ENCODE measurements at regions not wholly inside any gene's neighbourhood (a gene's known extent, or its start where the extent isn't known, plus 50 kb on each side); places are given as distances from the start of the nearest gene placed in this dataset.

GRCh38 chr10:64408391-64409183 is 887.4 kb downstream of the REEP3 start:
- no peak overlapping the region for H2AFZ ChIP-seq (replicated peaks)
- no peaks in the 10 kb centered on the region for H3F3A ChIP-seq (ENCODE audit: low read depth)
- H3K9me3 Mint-ChIP-seq: no peaks in the 10 kb centered on the region
- no peaks in the 10 kb centered on the region for H3K27me3 Mint-ChIP-seq (ENCODE audit: insufficient read depth, low read depth)
- H3K36me3 ChIP-seq: no peaks in the 10 kb centered on the region
- no peak overlapping the region for H3K4me2 ChIP-seq
- H3K4me1 Mint-ChIP-seq: peaks cover 8% of the 10 kb centered on the region
- TF ChIP-seq EZH2phosphoT487 (IDR thresholded peaks at IDR 0.05) (no peak), CTCF (IDR thresholded peaks at IDR 0.05) (no peak), EZH2 (IDR thresholded peaks at IDR 0.05) (no peak)
- no peaks in the 10 kb centered on the region for H3K4me1 ChIP-seq
- H3K4me3 Mint-ChIP-seq: no peak overlapping the region
- H3K36me3 Mint-ChIP-seq: no peaks in the 10 kb centered on the region
- no peaks in the 10 kb centered on the region for H4K20me1 ChIP-seq (ENCODE audit: low read depth)
- no peak overlapping the region for H3K9ac ChIP-seq
- H3K27ac ChIP-seq: no peak overlapping the region
- H3K9me3 ChIP-seq (ENCODE audit: low read depth): no peaks in the 10 kb centered on the region
- no peak overlapping the region for H3K4me3 ChIP-seq
- H3K79me2 ChIP-seq (ENCODE audit: low read depth): no peaks in the 10 kb centered on the region
- H3K27me3 ChIP-seq: no peaks in the 10 kb centered on the region
- no peak for DNase-seq (ENCODE audit: low spot score)
- H3K27ac Mint-ChIP-seq: no peak overlapping the region

- no peaks in the 10 kb centered on the region for H3F3A ChIP-seq (ENCODE audit: low read depth)
- Mint-ChIP-seq H3K27me3 (ENCODE audit: insufficient read depth, low read depth) (no peaks in the 10 kb centered on the region), H3K4me1 (peaks cover 8% of the 10 kb centered on the region), H3K27ac (no peak overlapping the region), H3K36me3 (no peaks in the 10 kb centered on the region), H3K9me3 (peaks cover 1% of the 10 kb centered on the region), H3K4me3 (no peak overlapping the region)
- no peak overlapping the region for H3K4me2 ChIP-seq
- H3K36me3 ChIP-seq: no peaks in the 10 kb centered on the region
- no peak overlapping the region for H3K4me3 ChIP-seq
- TF ChIP-seq CTCF (IDR thresholded peaks at IDR 0.05) (no peak), EZH2phosphoT487 (IDR thresholded peaks at IDR 0.05) (no peak), EZH2 (IDR thresholded peaks at IDR 0.05) (no peak)
- H3K27ac ChIP-seq: no peak overlapping the region
- H3K9me3 ChIP-seq (ENCODE audit: low read depth): no peaks in the 10 kb centered on the region
- H3K79me2 ChIP-seq (ENCODE audit: low read depth): no peaks in the 10 kb centered on the region
- H2AFZ ChIP-seq (replicated peaks): no peak overlapping the region
- no peaks in the 10 kb centered on the region for H3K27me3 ChIP-seq
- no peaks in the 10 kb centered on the region for H4K20me1 ChIP-seq (ENCODE audit: low read depth)
- H3K9ac ChIP-seq: no peak overlapping the region
- H3K4me1 ChIP-seq: no peaks in the 10 kb centered on the region
- no peak for DNase-seq (ENCODE audit: low spot score)
Measured at GRCh38 chr10:64409349-64409748, 888.1 kb downstream of the REEP3 start.

- no peak overlapping the region for H3K4me3 ChIP-seq
- H3F3A ChIP-seq (ENCODE audit: low read depth): no peaks in the 10 kb centered on the region
- H3K27me3 ChIP-seq: no peaks in the 10 kb centered on the region
- no peak overlapping the region for H3K27ac ChIP-seq
- H3K36me3 ChIP-seq: no peaks in the 10 kb centered on the region
- Mint-ChIP-seq H3K4me3 (no peak overlapping the region), H3K9me3 (peaks cover 2% of the 10 kb centered on the region), H3K27ac (no peak overlapping the region), H3K36me3 (no peaks in the 10 kb centered on the region), H3K27me3 (ENCODE audit: insufficient read depth, low read depth) (no peaks in the 10 kb centered on the region), H3K4me1 (no peaks in the 10 kb centered on the region)
- no peak overlapping the region for H3K9ac ChIP-seq
- no peak overlapping the region for H3K4me2 ChIP-seq
- no peak overlapping the region for H2AFZ ChIP-seq (replicated peaks)
- no peaks in the 10 kb centered on the region for H3K4me1 ChIP-seq
- no peak for DNase-seq (ENCODE audit: low spot score)
- H3K9me3 ChIP-seq (ENCODE audit: low read depth): no peaks in the 10 kb centered on the region
- no peaks in the 10 kb centered on the region for H4K20me1 ChIP-seq (ENCODE audit: low read depth)
- no peaks in the 10 kb centered on the region for H3K79me2 ChIP-seq (ENCODE audit: low read depth)
- TF ChIP-seq CTCF (IDR thresholded peaks at IDR 0.05) (no peak), EZH2phosphoT487 (IDR thresholded peaks at IDR 0.05) (no peak), EZH2 (IDR thresholded peaks at IDR 0.05) (no peak)
Measured at GRCh38 chr10:64416011-64416410, 894.8 kb downstream of the REEP3 start.

Data from neural progenitor cell (in vitro differentiated cells).